NCI-H510A (cell line): ENCODE measurements at regions not wholly inside any gene's neighbourhood (a gene's known extent, or its start where the extent isn't known, plus 50 kb on each side); places are given as distances from the start of the nearest gene placed in this dataset.
"Not testable (repeated sequence)": the region's sequence is repeated elsewhere in the genome, so short reads cannot be mapped to it uniquely, and the experiment has no call there.

Experiments used
- DNase-seq: peaks from one replicate; lab custom pipeline; 2025; lab: John Stamatoyannopoulos, UW

DNA sequence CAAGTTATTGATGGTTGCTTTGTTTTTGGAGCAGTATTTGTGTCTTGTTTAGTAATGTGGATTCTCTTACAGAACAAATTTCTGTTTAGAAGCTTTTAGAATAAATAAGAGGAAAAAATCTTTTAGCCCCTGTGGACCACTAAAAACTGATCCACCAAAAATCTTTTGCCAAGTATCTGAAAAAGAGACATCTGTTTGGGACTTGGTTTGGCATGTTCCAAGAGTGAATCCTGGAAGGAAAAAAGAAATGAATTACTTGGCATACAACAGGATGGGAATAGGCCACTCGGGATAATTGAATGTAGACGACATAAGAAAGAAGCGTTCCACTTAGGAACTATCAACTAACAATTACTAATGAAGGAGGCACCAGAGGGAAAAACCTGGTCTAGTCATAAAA lies 1350.1 kb upstream of the C9orf72 start:
- no peak for DNase-seq

DNA sequence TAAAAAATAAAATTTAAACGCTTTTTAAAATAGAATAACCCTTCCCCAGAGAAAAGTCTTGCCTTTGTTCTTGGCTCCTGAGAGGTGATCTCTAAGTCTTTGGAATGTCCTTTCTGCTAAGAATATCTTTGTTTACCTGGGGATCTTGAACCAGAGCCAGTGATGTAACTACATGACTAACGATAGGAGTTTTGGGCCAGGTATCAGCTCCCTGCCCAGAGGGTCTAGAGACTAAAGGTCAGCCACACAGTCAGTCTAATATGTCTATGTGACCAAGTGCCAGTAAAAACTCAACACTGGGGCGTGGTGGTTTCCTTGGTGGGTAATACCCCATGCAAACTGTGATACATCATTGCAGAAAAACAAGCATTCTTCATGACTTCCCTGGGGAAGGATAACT lies 1351.9 kb upstream of the C9orf72 start:
- DNase-seq: no peak

DNA sequence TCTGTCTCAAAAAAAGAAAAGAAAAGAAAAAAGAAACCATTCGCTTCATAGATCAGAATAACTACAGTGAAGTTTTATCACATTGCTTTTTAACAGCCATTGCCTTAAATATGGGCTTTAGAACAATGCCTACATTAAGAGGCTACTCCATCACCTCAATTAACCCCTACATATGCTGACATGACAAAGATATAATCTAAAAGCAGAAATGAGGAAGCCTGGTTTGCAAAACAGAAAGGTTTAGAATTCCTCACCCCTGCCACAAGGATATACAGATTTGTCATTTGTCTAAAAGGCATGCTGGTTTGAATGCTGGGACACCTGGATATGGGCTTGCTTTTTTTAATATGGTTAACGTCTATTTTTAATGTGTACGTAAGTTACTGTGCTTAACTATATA lies 1353.0 kb upstream of the C9orf72 start:
- no peak for DNase-seq

DNA sequence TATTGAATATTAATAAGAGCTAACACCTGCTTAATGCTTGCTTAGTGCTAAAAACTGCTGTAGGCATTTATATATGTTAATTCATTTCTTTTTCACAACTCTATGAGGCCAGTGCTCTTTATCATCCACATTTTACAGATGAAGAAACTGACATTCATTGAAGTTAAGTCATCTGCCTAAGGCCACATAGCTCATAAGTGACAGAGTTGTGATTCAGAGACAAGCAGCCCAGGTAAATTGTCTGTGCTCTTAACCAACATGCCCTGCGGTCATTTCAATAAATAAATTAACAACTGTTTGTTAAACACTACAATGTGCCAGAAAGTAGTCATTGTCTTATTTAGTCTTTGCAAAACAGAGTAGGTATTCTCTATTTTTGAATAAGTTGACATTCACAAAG lies 1354.4 kb upstream of the C9orf72 start:
- no peak for DNase-seq

DNA sequence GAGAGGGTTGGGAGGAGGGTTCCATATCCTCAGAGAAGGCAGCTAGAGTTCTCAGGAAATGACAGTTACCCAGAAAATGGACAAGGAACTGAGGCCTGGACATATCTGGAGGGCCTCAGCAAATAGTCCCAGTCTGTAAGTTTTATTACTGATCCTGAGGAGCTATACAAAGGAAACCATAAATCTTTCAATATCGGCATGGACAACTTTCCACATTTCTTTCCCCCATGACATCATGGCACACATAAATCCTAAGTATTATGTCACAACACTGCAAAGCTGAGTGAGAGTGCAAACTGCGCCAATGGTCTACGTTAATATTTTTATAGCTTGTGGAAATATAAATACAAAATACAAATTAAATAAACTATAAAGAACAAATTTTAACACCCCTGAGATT lies 1356.2 kb upstream of the C9orf72 start:
- no peak for DNase-seq

DNA sequence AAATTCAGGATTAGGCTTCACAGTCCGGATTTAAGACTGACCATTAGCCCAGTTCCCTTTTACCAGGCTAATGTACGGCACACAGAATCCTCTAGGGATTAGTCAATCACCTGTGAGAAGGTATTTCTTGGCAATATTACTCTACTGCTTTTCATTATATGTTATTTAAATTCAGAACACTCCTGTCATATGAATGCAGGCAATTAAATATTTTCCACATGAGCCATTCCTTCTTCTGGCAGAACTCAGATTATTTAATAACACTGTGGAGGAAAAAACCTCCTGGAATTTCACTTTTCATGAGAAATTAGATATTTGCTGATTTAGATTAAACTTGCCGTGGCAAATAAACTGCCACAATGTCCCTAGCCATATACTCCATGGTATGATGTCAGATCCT lies 1357.5 kb upstream of the C9orf72 start:
- no peak for DNase-seq

DNA sequence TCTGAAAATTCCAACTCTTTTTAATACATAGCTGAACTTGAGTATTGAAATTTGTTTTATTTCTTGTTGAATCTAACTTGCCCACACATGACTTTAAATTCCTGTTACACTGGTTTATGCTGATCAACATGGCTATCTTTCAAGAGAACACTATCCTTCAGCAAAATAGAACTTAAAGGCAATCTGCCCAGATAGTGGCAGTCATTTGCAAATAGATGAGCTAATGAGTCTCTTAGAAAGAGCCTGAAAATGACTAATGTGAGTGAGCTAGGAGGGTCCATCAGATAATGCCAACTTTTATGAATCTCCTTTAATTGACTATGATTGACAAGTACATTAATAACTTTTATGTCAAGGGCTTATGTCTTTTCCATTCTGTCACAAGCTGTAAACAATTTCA lies 1360.8 kb upstream of the C9orf72 start:
- DNase-seq: no peak

DNA sequence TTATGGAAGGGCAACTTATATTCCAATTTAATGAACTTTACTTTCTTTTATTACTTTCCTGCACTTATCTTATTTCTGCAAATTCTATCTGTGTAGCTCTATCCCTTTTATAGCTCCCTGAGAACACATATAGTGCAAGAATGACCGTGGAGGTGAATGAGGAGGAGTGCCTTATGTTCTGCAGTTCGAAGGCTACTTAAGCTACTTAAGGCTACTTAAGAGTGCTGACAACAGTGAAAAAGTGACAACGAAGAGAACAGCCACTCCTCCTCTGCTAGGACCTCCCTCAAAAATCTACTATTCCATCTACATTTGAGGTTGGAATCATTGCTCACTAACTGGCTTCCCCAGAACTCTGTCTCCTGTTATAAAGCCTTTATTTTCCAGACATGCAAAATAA lies 1365.7 kb upstream of the C9orf72 start:
- DNase-seq: no peak

DNA sequence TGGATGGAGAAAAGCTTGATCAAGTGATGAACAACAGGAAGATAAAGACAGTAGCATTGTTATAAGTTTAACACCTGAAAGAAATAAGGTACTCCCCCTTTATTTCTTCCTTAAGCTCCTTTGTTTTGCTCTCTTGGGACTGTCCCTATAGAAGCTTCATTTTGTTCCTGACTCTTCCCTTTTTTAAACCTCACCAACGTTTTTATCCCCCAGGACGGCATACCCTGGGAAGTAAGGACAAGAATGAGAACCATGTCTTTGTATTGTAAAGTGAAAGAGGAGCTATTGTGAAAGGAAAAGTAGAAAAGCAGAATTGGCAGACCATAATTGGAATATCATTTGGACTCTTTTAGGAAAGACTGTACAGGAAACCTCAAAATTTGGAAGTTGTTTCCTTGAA lies 1368.6 kb upstream of the C9orf72 start:
- no peak for DNase-seq

DNA sequence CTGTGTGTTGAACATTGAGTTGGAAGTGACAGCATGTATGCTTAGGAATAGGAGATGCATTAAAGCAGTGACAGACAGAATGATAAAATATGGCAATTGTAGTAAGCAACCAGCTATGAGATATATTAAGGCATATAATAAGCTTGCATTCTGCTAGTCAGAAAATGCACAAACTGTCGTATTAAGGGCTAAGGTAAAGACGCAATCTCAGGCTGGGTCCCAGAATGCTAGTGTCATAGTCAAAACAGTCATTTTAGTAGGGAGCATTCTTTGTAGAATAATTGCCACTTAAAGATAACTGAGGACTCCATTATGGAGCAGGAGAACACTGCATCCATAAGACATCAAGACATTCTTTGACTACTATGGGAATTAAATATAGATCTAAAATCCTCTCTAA lies 1369.7 kb upstream of the C9orf72 start:
- no peak for DNase-seq

DNA sequence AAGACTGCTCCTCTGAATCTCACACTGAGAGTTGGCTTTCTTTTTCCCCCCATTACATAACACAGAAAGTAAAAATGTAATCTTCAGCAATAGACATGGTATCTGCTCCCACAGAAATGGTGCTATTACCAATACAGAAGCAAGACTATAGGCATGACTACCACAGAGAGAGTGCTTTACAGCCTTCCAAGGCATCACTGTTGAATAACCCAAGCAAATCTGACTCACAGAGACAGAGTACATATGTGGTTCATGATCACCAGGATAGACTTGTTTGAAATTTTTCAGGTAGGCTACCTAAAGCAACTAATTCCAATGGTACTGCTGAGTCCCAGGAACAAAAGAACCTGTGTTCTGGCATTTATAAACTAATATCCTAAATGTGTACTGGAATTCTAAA lies 1373.4 kb upstream of the C9orf72 start:
- DNase-seq: no peak

DNA sequence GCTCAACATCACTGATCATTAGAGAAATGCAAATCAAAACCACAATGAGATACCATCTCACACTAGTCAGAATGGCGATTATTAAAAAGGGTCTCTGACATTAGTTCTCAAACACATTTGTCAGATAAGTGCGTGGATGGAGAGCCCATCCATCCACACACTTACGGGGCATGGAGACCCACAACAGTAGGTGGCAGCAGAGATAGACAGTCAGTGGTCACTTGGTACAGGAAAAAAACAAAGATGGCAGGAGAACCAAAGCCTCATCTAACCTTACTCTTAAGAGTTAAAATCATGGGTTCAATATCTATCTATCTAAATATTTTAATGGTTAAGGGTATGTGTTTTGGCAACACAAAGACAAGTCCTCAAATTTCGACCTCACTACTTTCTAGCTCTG lies 1378.7 kb upstream of the C9orf72 start:
- no peak for DNase-seq

DNA sequence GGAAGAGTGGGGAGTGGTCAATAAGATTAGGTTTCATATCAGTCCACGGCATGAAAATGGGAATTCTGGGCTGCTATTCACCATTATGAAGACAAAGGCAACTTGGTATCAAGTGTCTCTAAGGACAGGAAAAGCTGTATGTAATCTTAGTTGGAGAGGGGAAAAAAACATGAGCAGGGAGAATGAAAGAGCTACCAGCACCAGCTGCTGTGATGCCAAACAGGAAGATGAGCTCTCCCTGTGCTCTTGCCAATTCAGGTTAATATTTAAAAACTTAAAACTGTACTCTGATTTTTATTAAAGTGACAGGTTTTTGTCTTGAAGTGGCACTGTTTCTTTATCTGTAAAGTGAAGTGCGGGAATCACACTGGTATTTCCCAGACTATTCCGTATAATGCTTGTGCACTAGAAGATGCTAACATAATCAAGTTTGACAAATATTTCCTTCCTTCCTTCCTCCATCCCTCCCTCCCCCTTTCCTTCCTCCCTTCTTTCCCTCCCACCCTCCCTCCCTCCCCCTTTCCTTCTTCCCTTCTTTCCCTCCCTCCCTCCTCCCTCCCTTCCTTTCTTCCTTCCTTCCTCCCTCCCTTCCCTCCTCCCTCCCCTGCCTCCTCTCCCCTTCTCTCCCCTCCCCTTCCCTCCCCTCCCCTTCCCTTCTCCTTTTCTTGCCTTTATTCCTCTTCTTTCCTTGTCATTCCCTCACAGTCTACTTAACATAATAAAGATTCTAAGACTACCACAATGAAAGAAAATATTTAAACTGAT lies 1383.0 kb upstream of the C9orf72 start:
- DNase-seq: no peak

DNA sequence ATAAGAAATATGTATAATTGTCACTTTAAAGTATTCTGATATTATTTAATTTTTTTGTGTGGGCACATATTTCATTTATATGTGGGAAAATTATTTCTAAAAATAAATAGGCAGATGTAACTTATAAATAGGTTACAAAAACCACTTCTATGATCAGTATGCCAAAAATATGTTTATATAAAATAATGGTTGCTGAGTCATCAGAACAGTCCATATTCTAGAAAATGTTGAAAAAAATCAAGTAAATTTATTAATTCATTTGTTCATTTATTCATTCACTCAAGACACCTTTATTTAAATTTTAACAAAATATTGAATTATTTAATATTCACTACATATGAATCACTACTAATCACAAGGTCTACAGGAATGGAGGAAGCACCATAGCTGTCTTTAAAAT lies 1387.3 kb upstream of the C9orf72 start:
- no peak for DNase-seq

DNA sequence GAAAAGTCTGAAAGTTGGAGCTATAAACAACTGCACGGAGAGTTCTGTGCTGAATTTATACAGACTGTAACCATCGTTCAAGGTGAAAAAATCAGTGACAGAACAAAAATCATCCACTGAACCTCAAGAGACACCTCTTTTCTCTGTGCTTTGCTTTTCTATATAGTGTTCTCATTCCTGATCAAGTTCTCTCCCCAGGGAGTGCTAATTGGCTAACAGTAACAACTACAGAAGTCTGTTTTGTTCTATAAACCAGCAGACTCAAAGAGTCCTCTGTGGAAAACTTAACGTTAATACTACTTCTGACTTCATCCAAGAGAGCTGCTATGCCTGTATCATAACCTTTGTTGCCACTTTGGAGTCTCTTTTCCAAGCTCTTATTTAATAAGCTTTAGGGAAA lies 1388.3 kb upstream of the C9orf72 start:
- DNase-seq: no peak

DNA sequence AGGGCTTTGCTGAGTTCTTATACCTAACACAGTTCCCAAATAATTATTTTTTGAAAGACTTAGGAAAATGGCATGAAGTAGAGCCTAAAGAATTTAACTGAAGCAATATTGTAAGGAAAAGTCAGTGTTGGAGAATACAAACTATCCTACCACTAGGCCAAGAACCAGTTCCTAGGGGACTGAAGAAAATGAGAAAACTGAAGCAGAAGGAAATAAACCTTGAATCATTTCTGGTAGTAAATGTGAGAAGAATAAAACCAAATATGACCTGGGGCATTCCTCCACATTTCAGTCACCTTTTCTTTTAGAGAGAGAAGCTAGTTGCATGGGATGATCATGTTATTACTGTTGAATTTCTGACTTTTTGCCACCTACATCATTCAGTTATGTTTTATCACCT lies 1393.9 kb upstream of the C9orf72 start:
- no peak for DNase-seq

DNA sequence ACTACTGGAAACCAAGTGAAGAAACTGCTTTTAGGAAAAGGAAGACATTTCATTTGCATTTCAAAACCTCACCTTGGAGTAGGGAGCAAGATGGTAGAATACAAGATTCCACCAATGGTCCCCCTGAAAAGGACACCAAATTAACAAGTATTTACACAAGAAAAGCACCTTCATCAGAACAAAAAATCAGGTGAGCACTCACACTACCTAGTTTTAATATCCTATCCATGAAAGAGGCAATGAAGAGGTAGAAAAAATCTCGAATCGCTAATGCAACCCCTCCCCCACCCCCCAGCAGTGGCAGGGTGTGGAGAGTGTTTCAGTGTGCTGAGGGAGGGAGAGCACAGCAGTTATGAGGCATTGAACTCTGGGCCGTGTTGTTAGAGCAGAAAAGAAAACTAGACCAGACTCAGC lies 1397.0 kb upstream of the C9orf72 start:
- DNase-seq: no peak

DNA sequence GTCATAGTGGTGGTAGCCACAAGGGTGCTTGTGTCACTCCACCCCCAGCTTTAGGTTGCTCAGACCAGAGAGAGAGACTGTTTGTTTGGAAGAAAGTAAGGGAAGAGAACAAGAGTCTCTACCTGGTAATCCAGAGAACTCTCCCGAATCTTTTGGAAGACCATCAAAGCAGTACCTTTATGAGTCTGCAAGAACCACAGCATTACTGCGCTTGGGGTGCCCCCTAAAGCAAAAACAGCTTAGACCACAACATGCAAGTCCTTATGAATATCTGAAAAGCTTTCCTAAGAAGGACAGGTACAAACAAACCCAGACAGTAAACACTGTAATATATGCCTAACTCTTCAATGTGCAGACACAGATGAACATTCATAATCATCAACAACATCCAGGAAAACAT lies 1398.6 kb upstream of the C9orf72 start:
- DNase-seq: no peak

DNA sequence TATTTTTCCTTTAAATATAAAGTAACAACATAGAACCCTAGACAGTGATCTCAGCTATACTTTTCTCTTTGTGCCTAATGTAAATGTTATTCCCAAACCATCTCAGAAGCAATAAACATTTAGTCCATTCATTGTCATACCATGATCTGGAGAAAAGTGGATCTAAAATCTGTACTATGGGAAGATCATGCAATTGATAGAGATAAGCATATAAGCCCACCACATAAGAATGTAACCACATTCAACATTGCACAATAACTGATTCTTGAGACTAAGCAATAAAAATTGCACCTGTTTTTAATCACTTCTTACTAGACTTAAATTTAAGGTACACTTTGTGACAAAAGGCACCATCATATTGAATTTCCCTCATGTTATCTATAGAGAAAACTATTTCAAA lies 1403.0 kb upstream of the C9orf72 start:
- DNase-seq: no peak

DNA sequence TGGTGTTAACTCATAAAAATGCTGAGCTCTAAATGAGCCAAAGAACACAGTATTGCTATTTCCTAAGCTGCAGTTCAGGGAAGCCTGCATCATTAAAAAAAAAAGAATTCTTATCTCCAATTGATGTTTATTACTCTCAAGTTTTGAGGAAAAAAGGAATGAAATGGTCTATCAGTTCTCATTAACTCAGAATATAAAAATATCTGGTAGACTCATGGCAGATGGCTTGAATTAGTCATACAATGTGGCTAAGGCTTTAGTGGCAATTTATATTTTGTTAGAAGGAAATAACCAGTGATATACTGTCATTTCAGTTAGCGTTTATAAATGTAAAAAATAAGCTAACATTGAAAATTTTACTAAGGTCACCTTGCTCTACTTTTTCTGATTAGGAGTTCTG lies 1403.4 kb upstream of the C9orf72 start:
- DNase-seq: no peak

DNA sequence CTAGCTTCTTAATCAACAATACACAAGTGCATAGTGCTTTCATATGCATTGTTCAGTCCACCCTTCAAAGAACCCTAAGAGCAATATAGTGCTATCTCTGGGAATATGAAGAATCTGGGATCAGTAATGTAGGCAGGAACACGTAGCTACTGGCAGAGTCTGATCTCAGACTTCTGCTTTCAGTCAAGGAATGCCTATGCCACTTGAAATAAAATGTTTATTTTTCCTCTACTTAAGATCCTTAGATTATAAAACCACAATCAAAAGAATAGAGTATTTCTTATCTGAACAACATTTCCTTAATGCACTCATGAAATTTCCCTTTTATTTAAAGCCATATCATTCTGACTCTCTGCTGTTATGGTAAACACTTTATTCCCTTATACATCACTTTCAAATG lies 1407.8 kb upstream of the C9orf72 start:
- no peak for DNase-seq

DNA sequence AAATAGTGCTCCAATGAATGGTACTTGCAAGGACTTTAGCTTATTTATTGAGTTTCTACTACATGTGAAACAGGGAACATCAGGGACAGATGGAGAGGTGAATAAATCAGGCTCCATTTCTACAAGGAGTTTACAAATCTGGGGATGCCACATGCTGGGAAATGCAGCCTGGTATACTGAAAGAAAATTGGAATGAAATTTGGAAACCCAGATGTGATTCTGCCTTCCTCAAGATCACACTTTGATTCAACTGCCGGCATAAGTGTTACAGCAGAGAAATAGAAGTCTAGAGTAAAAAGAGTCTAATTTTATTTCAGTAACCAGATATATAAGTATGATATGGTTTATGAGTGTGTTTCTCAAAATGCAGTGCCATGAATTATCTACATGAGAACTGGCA lies 1408.4 kb upstream of the C9orf72 start:
- DNase-seq: no peak

DNA sequence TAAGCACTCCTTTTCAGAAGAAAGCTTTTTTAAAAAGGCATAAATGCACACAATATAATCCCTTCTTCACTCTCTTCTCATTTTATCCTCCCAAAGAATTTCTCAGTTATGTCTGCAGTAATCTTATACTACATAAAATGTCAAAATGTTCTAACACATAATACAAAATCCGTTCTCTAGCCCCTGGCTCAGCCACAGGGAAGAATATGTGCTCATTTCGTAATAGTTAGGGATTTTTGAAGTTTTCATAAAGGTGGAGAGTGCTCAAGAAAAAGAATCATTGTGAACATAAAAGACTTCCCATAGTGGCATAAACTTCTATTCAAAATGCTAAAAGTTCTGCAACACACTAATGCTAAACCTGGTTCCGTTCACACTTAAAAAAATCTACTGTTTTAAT lies 1410.7 kb upstream of the C9orf72 start:
- no peak for DNase-seq

DNA sequence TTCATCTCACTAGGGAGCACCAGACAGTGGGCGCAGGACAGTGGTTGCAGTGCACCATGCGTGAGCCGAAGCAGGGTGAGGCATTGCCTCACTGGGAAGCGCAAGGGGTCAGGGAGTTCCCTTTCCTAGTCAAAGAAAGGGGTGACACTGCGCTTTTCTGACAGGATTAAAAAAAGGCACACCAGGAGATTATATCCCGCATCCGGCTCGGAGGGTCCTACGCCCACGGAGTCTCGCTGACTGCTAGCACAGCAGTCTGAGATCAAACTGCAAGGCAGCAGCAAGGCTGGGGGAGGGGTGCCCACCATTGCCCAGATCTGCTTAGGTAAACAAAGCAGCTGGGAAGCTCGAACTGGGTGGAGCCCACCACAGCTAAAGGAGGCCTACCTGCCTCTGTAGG lies 1416.7 kb upstream of the C9orf72 start:
- DNase-seq: not testable (repeated sequence)

DNA sequence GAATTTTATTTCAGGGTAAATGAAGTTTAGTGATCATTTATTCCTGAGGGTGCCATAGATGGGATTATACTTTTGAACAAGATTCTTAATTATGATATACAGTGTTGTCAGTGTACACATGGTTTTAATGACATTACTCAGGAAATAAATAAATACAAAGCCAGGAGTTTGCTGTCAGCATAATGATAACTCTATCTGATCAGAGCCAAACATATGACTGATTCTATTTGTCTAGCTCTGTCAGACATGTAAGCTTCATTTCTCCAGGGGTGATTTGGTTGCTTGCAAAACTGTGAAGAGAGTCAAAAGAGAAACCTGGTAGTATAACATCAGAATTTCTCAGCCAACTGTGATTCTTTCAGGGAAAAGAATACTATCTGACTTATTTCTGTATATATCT lies 1425.8 kb upstream of the C9orf72 start:
- DNase-seq: no peak
